ENCODE measurements at regions not wholly inside any gene's neighbourhood (a gene's known extent, or its start where the extent isn't known, plus 50 kb on each side); places are given as distances from the start of the nearest gene placed in this dataset.
A peak's percentile ranks its signal among the peaks of the same experiment; 100 is the strongest.

GRCh38 chr6:104573350-104573749 is 286.4 kb downstream of the HACE1 start:
- no peak for ATAC-seq

GRCh38 chr6:104572901-104573300 is 286.8 kb downstream of the HACE1 start:
- no peak for ATAC-seq

GRCh38 chr6:104566411-104566810 is 293.3 kb downstream of the HACE1 start:
- no peak for ATAC-seq

GRCh38 chr6:104563306-104563705 is 296.4 kb downstream of the HACE1 start:
- no peak for ATAC-seq

- no peak for ATAC-seq
These were observed 300.1 kb downstream of the HACE1 start for GRCh38 chr6:104559435-104560202.

- no peak for ATAC-seq
These were observed 301.0 kb downstream of the HACE1 start for GRCh38 chr6:104558746-104559145.

GRCh38 chr6:104548297-104548696 is 311.4 kb downstream of the HACE1 start:
- ATAC-seq, result no peak

GRCh38 chr6:104541411-104541810 is 318.3 kb downstream of the HACE1 start:
- no peak for ATAC-seq

GRCh38 chr6:104540743-104541142 is 319.0 kb downstream of the HACE1 start:
- ATAC-seq, result no peak

- no peak for ATAC-seq
These were observed 320.5 kb downstream of the HACE1 start for GRCh38 chr6:104539173-104539572.

- ATAC-seq, result no peak
These were observed 321.8 kb downstream of the HACE1 start for GRCh38 chr6:104537872-104538271.

GRCh38 chr6:104537180-104537579 is 322.5 kb downstream of the HACE1 start:
- ATAC-seq, result no peak

GRCh38 chr6:104532462-104532861 is 327.3 kb downstream of the HACE1 start:
- ATAC-seq, result no peak

- ATAC-seq, result no peak
These were observed 328.1 kb downstream of the HACE1 start for GRCh38 chr6:104531646-104532045.

- peak; percentile 18 for ATAC-seq
These were observed 331.8 kb downstream of the HACE1 start for GRCh38 chr6:104527761-104528415.

GRCh38 chr6:104527311-104527710 is 332.4 kb downstream of the HACE1 start:
- ATAC-seq, result no peak

- no peak for ATAC-seq
These were observed 333.3 kb downstream of the HACE1 start for GRCh38 chr6:104526376-104526775.

- ATAC-seq, result peak; percentile 94
These were observed 333.9 kb downstream of the HACE1 start for GRCh38 chr6:104525677-104526322.

GRCh38 chr6:104522533-104522932 is 337.2 kb downstream of the HACE1 start:
- no peak for ATAC-seq

GRCh38 chr6:104521176-104521575 is 338.5 kb downstream of the HACE1 start:
- no peak for ATAC-seq

GRCh38 chr6:104519566-104519965 is 340.2 kb downstream of the HACE1 start:
- ATAC-seq, result no peak

- no peak for ATAC-seq
These were observed 350.4 kb downstream of the HACE1 start for GRCh38 chr6:104509355-104509754.

- no peak for ATAC-seq
These were observed 353.3 kb downstream of the HACE1 start for GRCh38 chr6:104506429-104506828.

GRCh38 chr6:104505838-104506237 is 353.9 kb downstream of the HACE1 start:
- ATAC-seq, result no peak

Measured in esophagus mucosa (tissue), 1 donor.